HG03354 (cell line): ENCODE measurements at regions not wholly inside any gene's neighbourhood (a gene's known extent, or its start where the extent isn't known, plus 50 kb on each side); places are given as distances from the start of the nearest gene placed in this dataset.

Experiments used
- ATAC-seq: cut with Tn5 transposase; IDR thresholded peaks from one replicate; pipeline ENCODE4 v1.9.1; 2021; ENCODE audit warnings: mild to moderate bottlenecking; ENCODE audit not compliant: unreplicated experiment, poor library complexity, severe bottlenecking

DNA sequence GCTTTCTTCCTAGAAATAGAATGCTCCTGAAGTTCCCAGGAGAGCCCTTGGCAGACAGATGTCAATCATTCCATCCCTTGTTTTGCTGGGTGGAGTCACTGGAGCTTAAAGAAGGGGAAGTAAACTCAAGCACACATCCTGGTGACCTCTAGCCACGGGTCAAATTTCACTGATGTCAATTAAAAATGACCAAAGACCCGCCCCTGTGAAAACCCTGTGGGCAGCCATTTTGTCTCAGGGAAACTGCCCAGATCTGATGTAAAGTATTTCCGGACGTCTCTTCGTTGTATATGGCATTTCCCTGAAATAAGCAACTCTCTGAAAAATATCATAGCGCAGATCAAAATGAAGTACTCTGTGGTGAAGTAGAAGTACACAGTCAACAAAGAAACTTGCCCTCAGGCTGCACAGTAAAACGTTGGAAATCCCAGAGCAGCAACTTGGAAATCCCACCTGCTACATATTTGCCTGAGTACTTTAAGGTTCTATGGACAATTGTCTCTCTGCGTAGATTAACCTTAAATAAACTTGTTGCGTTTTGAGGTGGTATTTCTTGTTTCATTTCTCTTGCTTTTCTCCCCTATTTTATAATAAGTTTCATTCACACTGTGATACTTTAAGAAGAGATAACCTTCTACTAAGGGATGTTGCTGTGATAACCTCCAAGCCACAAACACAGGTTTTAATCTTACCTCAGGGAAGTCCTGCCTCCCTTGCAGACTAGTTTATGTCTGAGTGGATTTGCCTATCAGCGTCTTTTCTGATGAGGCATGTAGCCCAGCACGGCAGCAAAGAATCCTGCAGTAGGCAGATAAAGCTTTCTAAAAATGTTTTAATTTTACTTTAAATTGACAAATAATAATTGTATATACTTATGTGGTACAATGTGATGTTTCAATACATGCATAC lies 60.9 kb upstream of the PIP5K1B start:
- ATAC-seq, result peak; percentile 76

DNA sequence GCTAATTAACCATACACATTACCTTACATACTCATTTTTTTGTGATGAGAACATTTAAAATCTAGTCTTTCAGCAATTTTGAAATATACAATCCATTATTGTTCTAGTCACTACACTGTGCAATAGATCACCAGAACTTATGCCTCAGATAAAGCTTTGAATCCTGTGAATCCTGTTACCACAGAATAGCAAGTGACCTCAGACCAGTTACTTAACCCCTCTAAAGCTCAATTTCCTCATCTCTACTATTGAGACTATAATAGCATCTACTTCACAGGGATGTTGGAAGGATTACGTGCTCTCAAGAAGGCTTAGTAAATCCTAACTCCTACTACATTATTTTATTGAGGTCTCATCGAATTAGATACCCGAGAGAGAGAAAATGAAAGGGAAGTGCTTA lies 60.2 kb upstream of the PIP5K1B start:
- ATAC-seq, result no peak

DNA sequence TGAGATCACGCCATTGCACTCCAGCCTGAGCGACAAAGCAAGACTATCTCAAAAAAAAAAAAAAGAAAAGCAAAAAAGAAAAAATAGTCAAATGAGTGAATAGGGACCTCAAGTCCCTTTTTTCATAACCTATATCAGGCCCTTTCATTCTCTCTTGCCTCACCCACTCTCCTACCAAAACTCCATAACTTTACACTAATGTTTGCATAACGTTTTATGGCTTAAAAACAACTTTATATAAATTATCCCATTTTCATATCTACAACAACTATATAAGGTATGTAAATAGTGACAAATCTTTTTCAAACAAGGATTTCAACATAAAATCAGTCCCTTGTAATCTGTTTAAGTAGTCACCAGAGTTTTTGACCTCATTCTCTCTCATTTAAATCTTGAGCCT lies 56.9 kb upstream of the PIP5K1B start:
- ATAC-seq, result no peak

DNA sequence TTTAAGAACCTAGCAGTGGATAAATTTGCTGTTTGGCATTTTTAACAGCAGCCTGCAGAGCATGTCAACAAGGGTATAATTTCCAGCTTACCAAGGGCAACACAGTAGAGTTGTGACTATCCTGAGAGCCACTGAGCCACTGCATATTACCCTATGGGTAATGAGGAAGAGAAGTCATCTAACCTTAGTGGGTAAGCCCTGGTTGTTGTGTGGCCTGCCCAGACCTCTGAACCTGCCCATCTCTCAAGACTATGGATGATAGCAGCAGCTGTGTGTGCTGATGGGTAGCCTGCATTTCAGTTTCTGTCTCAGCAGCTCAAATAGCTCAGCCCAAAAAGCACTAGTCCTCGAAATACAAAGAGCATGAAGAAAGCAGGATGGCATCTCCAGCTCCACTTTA lies 56.1 kb upstream of the PIP5K1B start:
- ATAC-seq, result peak; percentile 40

DNA sequence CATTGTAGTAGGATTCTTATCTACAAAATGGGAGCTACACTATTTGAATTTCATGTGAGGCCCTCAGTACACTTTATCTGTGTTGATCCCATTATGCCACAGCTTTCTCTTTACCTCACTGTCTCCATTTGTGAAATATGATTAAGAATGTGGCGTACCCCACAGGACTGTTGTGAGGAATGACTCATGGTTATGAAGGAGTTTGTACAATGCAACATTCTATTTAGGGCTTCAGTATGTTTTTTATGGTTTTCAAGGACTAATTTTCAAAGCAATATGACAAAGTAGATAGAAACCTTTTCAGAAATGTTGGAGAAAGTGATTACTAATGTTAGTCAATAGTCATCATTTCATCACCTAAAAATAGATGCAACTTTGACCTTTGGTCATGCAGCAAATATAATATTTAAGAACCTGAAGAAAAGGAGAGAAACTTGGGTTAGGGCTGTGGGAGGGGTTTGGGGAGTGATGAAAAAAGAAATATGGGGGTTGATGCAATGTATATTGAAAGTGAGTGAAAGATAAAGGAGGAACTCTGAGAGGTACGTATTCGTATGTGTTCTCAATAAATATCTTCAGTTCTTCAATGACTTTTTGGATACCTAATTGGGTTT lies 53.7 kb upstream of the PIP5K1B start:
- no peak for ATAC-seq

DNA sequence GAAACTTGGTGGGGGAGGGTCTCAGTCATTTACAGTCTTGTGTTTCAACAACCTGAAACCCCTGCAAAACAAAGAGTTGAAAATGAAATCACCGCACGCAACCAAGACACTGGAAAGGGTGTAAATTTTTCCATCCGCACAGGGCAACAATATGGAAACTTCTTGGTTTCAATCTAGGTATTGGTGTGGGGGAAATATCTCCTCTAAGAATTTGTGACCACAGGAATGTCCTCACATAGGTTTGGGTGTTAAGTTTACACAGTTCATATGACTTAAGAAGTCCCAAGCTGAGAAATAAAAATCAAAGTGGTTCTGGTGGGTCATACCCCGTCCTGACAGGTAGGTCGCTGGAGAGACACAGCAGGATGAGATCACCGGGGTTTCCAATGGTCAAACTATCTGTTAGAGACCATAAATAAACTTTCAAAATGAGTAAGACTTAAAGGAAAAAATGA lies 51.9 kb upstream of the PIP5K1B start:
- ATAC-seq, result peak; percentile 89

DNA sequence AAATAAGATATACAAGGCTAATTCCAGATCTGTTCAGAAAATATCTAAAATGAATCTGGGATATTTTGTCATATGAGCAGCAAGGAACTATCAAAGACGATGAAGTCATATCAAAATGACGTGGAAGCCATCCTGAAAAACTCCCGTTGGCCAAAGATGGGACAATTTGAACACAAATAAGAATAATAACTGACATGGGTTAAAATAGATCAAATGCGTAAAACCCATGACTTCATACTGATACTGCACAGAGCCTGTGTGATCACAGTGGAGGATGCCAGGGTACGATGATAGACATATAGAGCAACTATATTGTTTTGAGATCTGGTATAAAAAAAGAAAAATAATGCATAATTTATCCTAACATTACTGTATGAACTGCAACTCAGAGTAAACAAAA lies 51.0 kb upstream of the PIP5K1B start:
- ATAC-seq, result no peak
